GM10248 (cell line): ENCODE measurements at regions not wholly inside any gene's neighbourhood (a gene's known extent, or its start where the extent isn't known, plus 50 kb on each side); places are given as distances from the start of the nearest gene placed in this dataset.

ENCODE experiments used
- CTCF ChIA-PET: fragments of 300-600 bp; sonication (Branson Sonifier 250); formaldehyde crosslinking; extraction: SDS; loops from one replicate; lab custom pipeline; 2021; ENCODE audit warnings: antibody characterized with exemption; lab: Yijun Ruan, JAX
- POLR2A ChIA-PET: fragments of 350-650 bp; sonication (Branson Sonifier 250); formaldehyde crosslinking; extraction: SDS; loops from one replicate; lab custom pipeline; 2020; ENCODE audit warnings: antibody characterized with exemption; lab: Yijun Ruan, JAX
- DNase-seq: peaks from one replicate; pipeline ENCODE4 v3.0.0; 2012; ENCODE audit errors: extremely low spot score
- TF ChIP-seq, protein P1 (sequence below): IDR thresholded peaks from 2 replicates; pipeline ENCODE4 v1.5.1; 2012; ENCODE audit warnings: mild to moderate bottlenecking, low read depth; ENCODE audit errors: extremely low read depth, missing control alignments, control extremely low read depth

DNA sequence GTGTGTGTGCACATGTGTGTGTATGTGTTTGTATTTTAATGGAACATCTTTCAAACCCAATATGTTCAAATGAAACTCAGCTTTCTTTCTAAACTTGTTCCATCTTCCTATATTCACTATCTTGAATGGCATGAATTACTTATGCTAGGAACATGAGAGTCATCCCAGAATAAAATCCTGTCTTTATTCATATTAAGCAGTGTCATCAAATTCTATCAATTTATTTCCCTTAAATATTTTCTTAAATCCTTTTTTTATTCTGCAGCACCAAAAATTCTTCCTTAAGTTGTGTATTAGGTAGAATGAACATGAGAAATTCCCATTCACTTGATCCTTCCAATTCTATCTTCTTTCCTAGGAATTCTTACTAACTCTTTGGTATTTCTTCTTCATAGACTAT is 146.6 kb upstream of the PCDH15 start:
- ChIA-PET POLR2A (no interaction called here), CTCF (no interaction called here)

DNA sequence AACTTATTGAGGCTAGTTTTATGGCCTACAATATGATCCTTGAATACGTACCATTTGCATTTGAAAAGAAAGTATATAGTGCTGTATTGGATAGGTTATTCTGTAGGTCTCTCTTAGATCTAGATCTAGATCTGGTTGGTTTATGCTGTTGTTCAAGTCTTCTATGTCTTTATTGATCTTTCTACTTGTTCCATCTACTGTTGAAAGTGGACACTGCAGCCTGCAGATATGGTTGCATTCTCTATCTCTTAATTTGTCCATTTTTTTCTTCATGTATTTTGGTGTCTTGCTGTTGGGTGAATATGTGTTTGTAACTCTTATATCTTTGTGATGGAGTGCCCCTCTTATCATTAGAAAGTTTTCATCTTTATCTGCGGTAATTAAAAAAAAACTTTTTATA is 139.4 kb upstream of the PCDH15 start:
- TF ChIP-seq, protein P1, sequence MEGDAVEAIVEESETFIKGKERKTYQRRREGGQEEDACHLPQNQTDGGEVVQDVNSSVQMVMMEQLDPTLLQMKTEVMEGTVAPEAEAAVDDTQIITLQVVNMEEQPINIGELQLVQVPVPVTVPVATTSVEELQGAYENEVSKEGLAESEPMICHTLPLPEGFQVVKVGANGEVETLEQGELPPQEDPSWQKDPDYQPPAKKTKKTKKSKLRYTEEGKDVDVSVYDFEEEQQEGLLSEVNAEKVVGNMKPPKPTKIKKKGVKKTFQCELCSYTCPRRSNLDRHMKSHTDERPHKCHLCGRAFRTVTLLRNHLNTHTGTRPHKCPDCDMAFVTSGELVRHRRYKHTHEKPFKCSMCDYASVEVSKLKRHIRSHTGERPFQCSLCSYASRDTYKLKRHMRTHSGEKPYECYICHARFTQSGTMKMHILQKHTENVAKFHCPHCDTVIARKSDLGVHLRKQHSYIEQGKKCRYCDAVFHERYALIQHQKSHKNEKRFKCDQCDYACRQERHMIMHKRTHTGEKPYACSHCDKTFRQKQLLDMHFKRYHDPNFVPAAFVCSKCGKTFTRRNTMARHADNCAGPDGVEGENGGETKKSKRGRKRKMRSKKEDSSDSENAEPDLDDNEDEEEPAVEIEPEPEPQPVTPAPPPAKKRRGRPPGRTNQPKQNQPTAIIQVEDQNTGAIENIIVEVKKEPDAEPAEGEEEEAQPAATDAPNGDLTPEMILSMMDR, result peak; percentile 11
- DNase-seq, result no peak
- POLR2A ChIA-PET, result no interaction called here
- CTCF ChIA-PET, result no interaction called here

More for the DNA sequence above, 146.6 kb upstream of the PCDH15 start:
- TF ChIP-seq, protein P1, result no peak
- no peak for DNase-seq

DNA sequence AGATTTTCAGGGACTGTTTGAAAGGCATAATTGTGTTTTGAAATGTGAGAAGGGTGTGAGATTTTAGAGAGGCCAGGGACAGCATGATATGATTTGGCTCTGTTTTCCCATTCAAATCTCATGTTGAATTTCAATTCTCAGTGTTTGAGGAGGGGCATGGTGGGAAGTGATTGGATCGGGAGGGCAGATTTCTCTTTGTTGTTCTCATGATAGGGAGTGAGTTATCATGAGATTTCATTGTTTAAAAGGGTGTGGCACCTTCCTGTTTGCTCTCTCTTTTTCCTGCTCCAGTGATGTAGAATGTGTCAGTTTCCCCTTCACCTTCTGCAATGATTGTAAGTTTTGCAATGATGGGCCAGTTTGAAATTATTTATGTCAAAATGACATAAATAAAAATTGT is 113.0 kb upstream of the PCDH15 start:
- TF ChIP-seq, protein P1, result no peak
- no peak for DNase-seq
- ChIA-PET CTCF (no interaction called here), POLR2A (no interaction called here)

DNA sequence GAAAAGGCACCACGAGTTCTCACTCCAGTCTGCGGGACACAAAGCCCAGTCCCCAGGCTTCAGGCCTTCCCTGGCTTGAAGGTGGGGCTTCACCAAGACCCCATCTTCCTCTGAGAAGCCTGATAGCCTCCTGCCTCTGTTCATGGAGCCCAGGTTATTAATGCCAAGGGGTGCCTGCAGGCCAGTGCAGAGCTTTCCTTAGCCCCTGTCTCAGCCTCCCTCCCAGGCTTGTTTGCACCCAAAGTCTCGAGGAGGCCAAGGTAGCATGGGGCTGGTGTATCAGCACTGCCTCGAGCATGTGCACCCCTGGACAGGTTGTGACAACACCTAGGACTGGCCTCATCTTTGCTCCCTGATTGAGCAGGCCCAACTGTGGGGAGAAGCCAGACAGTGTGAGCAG is 108.1 kb upstream of the PCDH15 start:
- POLR2A ChIA-PET, result no interaction called here
- TF ChIP-seq, protein P1, result no peak
- CTCF ChIA-PET, result interaction anchor here (1.4 kb wide), 1 partner anchor 10 kb away, joined by 3 read pairs; no protein-coding TSS in a partner anchor
- no peak for DNase-seq

DNA sequence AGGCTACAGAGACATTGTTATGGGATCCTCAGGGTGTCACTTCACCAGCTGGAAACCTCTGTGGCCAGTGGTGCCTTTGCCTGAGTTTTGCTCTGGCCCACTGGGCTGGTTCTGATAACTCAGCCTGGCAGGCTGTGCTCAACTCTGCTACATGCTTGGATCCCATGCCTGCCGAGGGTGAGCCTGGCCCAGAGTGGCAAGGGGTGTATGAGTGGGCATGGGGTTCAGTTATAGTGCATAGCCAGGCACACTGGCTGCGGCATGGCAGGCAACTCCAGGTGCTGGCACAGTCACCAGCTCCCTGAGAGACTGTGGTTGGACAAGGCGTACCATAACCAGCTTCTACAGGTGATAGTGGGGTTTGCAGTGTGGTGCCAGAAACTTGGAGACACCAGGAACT is 107.0 kb upstream of the PCDH15 start:
- POLR2A ChIA-PET, result no interaction called here
- DNase-seq, result no peak
- TF ChIP-seq, protein P1, result no peak
- CTCF ChIA-PET, result interaction anchor here (0.6 to 1.4 kb wide), 3 partner anchors 9 to 12 kb away, joined by 3 read pairs; no protein-coding TSS in a partner anchor

DNA sequence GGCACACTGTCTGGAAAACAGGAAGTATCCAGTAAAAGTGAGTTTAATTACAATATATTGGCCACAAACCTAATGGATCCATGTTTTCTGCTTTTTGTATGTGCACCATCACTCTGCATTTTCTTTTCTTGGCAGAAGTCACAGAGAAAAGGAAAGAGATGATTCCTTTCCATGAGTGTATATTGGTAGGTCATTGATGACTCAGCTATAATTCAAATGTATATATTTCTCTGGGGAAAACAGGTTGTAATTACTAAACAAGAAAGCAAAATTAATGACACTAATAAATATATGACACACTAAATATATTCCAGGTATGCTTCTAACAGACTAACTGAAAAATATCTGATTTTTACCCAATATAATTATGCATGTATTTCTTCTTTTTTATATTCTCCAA is 105.9 kb upstream of the PCDH15 start:
- ChIA-PET CTCF (no interaction called here), POLR2A (no interaction called here)
- no peak for DNase-seq
- TF ChIP-seq, protein P1, result no peak
